ENCODE measurements at regions not wholly inside any gene's neighbourhood (a gene's known extent, or its start where the extent isn't known, plus 50 kb on each side); places are given as distances from the start of the nearest gene placed in this dataset.

DNA sequence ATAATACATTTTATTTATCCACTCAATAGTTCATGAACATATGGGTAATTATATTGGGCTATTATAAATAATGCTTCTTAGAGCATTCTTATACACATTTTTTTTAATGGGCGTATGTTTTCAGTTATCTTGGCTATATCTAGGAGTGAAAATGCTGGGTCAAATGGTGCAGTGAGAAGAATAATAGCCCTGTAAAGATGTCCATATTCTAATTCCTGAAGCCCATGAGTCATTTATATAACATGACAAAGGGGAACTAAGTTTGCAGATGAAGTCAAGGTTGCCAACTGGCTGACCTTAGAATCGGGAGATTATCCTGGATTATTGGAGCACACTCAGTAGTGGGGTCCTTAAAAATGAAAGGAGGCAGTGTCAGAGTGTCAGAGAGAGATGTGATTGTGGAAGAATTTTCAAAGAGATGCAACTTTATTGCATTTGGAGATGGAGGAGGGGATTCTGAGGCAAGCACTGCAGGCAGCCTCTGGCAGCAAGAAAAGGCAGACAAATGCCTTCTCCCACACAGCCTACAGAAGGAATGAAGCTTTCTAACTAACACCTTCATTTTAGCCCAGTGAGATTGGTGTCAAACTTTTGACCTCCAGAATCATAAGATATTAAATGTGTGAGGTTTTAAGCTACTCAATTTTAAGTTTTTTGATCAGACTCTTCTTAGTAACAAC is 106.1 kb upstream of the HS3ST1 start:
- no peak for DNase-seq (ENCODE audit: low spot score)
- no peak for ATAC-seq (ENCODE audit: low FRiP score)

DNA sequence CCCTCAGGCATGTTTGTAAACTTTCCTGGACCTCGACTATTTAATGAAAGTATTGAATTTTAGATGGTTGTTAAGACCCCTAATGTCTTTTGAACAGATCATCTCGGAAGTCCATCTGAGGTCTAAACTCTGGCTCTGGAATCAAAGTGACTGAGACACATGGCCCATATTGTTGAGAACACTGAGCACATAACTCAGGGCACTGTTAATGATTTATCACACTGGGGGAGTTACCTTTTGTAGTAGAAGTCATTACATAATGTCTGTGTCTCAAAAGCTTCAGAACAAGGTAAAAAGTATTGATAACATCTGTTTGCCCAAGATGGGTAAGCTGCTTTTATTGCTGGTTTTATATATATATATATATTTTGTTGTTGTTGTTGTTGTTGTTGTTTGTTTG is 103.4 kb upstream of the HS3ST1 start:
- DNase-seq (ENCODE audit: low spot score): no peak
- TF ChIP-seq, protein P1, sequence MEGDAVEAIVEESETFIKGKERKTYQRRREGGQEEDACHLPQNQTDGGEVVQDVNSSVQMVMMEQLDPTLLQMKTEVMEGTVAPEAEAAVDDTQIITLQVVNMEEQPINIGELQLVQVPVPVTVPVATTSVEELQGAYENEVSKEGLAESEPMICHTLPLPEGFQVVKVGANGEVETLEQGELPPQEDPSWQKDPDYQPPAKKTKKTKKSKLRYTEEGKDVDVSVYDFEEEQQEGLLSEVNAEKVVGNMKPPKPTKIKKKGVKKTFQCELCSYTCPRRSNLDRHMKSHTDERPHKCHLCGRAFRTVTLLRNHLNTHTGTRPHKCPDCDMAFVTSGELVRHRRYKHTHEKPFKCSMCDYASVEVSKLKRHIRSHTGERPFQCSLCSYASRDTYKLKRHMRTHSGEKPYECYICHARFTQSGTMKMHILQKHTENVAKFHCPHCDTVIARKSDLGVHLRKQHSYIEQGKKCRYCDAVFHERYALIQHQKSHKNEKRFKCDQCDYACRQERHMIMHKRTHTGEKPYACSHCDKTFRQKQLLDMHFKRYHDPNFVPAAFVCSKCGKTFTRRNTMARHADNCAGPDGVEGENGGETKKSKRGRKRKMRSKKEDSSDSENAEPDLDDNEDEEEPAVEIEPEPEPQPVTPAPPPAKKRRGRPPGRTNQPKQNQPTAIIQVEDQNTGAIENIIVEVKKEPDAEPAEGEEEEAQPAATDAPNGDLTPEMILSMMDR (IDR thresholded peaks at IDR 0.05): no peak
- no peak for ATAC-seq (ENCODE audit: low FRiP score)

More for the DNA sequence above, 106.1 kb upstream of the HS3ST1 start:
- TF ChIP-seq, protein P1 (IDR thresholded peaks at IDR 0.05): no peak

DNA sequence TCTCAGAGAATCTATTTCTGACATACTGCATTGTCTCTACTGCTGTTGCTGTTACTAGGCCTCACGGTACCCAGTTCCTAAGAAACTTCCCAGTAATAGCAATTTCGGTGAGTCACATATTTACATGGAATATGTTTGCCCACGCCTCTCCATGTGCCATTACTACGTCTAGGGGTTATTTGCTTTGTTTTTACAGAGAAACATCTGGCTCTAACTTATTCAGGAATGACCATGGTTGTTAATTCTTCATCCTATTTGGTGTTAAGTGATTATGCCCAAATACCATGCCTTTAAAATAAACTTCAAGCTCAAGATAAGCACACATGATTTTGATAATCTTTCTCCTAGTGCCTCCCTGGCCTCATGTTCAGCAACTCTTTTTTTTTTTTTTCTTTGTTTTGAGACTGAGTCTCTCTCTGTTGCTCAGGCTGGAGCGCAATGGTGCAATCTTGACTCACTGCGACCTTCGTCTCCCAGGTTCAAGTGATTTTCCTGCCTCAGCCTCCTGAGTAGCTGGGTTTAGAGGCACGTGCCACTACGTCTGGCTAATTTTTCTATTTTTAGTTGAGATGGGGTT is 101.0 kb upstream of the HS3ST1 start:
- ATAC-seq (ENCODE audit: low FRiP score) (no peak), DNase-seq (ENCODE audit: low spot score) (no peak)
- TF ChIP-seq, protein P1 (IDR thresholded peaks at IDR 0.05): no peak

DNA sequence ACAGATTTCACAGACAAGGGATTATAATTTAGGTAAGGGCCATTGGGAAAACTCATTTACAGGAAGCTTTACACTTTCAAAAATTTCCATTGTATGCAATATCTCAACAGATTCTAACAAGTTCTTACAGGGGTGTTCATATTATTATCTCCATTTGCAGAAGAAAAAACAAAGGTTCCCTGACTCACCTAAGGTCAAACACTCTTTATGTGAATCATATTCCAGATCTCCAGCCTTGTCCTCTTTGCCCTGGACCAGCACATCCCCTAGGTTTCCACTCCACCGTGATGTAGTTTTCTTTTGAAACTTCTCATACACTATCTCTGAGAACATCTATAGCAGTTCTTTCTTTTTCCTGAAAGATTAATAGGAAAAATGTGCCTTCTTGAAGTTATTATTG is 96.4 kb upstream of the HS3ST1 start:
- TF ChIP-seq, protein P1 (IDR thresholded peaks at IDR 0.05): no peak
- DNase-seq (ENCODE audit: low spot score) (no peak), ATAC-seq (ENCODE audit: low FRiP score) (no peak)

DNA sequence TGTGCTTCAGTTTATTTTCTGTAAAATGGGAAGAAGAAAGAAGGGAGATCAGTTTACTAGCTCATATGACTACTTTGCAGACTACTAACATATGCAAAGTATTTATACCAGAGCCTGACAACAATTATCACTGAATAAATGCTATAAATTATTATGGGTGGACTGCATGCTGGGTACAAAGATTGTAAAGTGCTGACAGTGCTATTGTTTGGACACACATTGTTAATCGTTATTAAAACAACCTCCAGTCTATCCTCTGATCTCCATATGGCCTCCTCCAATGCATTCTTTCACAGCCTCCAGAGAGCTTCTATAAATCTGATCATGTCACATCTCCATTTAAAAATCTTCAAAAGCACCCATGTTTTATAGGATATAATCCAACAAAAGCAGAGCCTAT is 90.1 kb upstream of the HS3ST1 start:
- no peak for ATAC-seq (ENCODE audit: low FRiP score)
- no peak for DNase-seq (ENCODE audit: low spot score)
- TF ChIP-seq, protein P1 (IDR thresholded peaks at IDR 0.05): no peak

DNA sequence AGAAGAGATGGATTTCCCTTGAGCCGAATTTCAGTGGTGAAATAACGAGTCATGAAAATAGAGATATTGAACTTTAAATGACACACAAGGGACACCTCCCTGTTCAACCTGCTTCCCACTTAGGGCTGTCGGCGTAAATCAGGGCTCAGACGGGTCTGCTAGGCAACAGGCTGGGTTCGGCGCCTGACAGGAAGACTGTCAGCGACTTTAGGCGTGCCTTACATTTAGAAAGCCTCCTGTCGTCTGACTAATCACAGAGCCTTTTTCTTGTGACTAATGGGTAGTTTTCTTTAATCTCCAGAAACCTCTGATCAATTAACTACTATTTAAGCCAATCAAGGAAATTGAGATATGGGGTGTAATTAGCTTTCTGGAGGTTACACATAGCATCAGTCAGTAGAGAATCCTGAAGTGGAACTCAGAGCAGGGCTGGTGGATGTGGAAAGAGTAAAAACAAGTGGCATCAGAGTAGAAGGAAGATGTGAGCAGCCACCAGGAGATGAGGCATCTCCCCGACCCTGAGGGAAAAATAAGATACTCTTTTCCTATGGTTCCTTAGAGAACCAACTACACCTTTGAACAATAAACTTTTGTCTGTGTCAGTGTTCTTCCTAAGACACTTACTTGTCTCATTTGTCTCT is 86.2 kb upstream of the HS3ST1 start:
- no peak for DNase-seq (ENCODE audit: low spot score)
- no peak for ATAC-seq (ENCODE audit: low FRiP score)
- TF ChIP-seq, protein P1 (IDR thresholded peaks at IDR 0.05): no peak

DNA sequence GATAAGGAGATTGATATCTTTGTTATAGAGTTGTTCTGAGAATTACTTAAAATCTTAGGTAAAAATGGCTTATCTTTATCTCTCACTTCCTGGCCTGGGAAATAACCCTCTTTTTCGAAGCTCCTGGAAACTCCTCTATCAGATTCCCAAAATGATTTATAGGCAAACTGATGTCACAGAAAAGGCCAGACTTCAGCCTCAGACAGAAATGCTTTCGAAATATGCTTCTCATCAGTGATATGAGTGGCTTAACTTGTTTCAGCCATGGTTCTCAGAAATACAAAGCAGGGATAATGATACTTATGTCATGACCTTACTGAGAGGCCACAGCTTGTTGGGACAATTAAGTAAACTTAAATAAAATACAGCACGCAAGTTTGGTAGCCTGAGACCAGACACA is 85.3 kb upstream of the HS3ST1 start:
- no peak for ATAC-seq (ENCODE audit: low FRiP score)
- TF ChIP-seq, protein P1 (IDR thresholded peaks at IDR 0.05): no peak

More for the DNA sequence above, 85.3 kb upstream of the HS3ST1 start:
- no peak for DNase-seq (ENCODE audit: low spot score)
